ENCODE measurements at regions not wholly inside any gene's neighbourhood (a gene's known extent, or its start where the extent isn't known, plus 50 kb on each side); places are given as distances from the start of the nearest gene placed in this dataset.
A peak's percentile ranks its signal among the peaks of the same experiment; 100 is the strongest.

GRCh38 chr19:29106346-29106885 lies 106.5 kb downstream of the UQCRFS1 start:
- no peak for DNase-seq (ENCODE audit: low spot score in 2 of 2)
- no peaks in the 10 kb centered on the region for H3K9me3 ChIP-seq
- no peaks in the 10 kb centered on the region for H3K36me3 ChIP-seq
- H3K27me3 ChIP-seq: no peaks in the 10 kb centered on the region
- intact Hi-C loops (cut with DNase I): no loop called here
- no peaks in the 10 kb centered on the region for H3K4me1 ChIP-seq
- no peak for TF ChIP-seq CTCF (IDR thresholded peaks at IDR 0.05)
- no peak overlapping the region for H3K4me3 ChIP-seq
- no peak overlapping the region for H3K27ac ChIP-seq

GRCh38 chr19:29105629-29106292 lies 107.2 kb downstream of the UQCRFS1 start:
- intact Hi-C loops (cut with DNase I): no loop called here
- no peak for DNase-seq (ENCODE audit: low spot score in 2 of 2)
- Histone ChIP-seq H3K4me3 (no peak overlapping the region), H3K36me3 (no peaks in the 10 kb centered on the region), H3K9me3 (no peaks in the 10 kb centered on the region), H3K27me3 (no peaks in the 10 kb centered on the region), H3K4me1 (no peaks in the 10 kb centered on the region), H3K27ac (no peak overlapping the region)
- no peak for TF ChIP-seq CTCF (IDR thresholded peaks at IDR 0.05)

GRCh38 chr19:29104605-29105241 lies 108.2 kb downstream of the UQCRFS1 start:
- Histone ChIP-seq H3K27me3 (no peaks in the 10 kb centered on the region), H3K27ac (no peak overlapping the region), H3K4me1 (no peaks in the 10 kb centered on the region), H3K9me3 (no peaks in the 10 kb centered on the region), H3K4me3 (no peak overlapping the region), H3K36me3 (no peaks in the 10 kb centered on the region)
- no peak for TF ChIP-seq CTCF (IDR thresholded peaks at IDR 0.05)
- no peak for DNase-seq (ENCODE audit: low spot score in 2 of 2)
- intact Hi-C loops (cut with DNase I): no loop called here

- intact Hi-C loops (cut with DNase I): no loop called here
- DNase-seq (ENCODE audit: low spot score in 2 of 2): peak; percentile 28 to 80
- H3K9me3 ChIP-seq: no peaks in the 10 kb centered on the region
- TF ChIP-seq CTCF (IDR thresholded peaks at IDR 0.05): no peak
- no peaks in the 10 kb centered on the region for H3K36me3 ChIP-seq
- H3K4me1 ChIP-seq: no peaks in the 10 kb centered on the region
- H3K27me3 ChIP-seq: no peaks in the 10 kb centered on the region
- H3K4me3 ChIP-seq: no peak overlapping the region
- peak overlapping the region; percentile 49 to 62 for H3K27ac ChIP-seq
Measured at GRCh38 chr19:29098863-29099481, 114.0 kb downstream of the UQCRFS1 start.

- peak overlapping the region; percentile 34 to 62 for H3K27ac ChIP-seq
- H3K27me3 ChIP-seq: no peaks in the 10 kb centered on the region
- no peak overlapping the region for H3K4me3 ChIP-seq
- H3K9me3 ChIP-seq: no peaks in the 10 kb centered on the region
- intact Hi-C loops (cut with DNase I): no loop called here
- DNase-seq (ENCODE audit: low spot score in 2 of 2): no peak
- no peaks in the 10 kb centered on the region for H3K4me1 ChIP-seq
- TF ChIP-seq CTCF (IDR thresholded peaks at IDR 0.05): no peak
- H3K36me3 ChIP-seq: no peaks in the 10 kb centered on the region
Measured at GRCh38 chr19:29098091-29098490, 114.9 kb downstream of the UQCRFS1 start.
